ENCODE measurements at regions not wholly inside any gene's neighbourhood (a gene's known extent, or its start where the extent isn't known, plus 50 kb on each side); places are given as distances from the start of the nearest gene placed in this dataset.

- no peaks in the 10 kb centered on the region for H3K36me3 ChIP-seq
- H3K27me3 ChIP-seq (ENCODE audit: insufficient read depth, low read depth, severe bottlenecking), result no peaks in the 10 kb centered on the region
- no peaks in the 10 kb centered on the region for H3K9me3 ChIP-seq (ENCODE audit: severe bottlenecking)
- H3K4me3 ChIP-seq (ENCODE audit: low read depth, low read length), result no peak overlapping the region
- H3K27ac ChIP-seq, result no peak overlapping the region
- no peak for TF ChIP-seq CTCF (IDR thresholded peaks at IDR 0.05; ENCODE audit: low read depth, low read length)
- no peak for DNase-seq
These were observed 247.5 kb downstream of the MBNL1 start for GRCh38 chr3:152516216-152516615.

- Histone ChIP-seq H3K9me3 (ENCODE audit: severe bottlenecking) (no peaks in the 10 kb centered on the region), H3K36me3 (no peaks in the 10 kb centered on the region), H3K27ac (no peak overlapping the region), H3K27me3 (ENCODE audit: insufficient read depth, low read depth, severe bottlenecking) (no peaks in the 10 kb centered on the region), H3K4me3 (ENCODE audit: low read depth, low read length) (no peak overlapping the region)
- no peak for TF ChIP-seq CTCF (IDR thresholded peaks at IDR 0.05; ENCODE audit: low read depth, low read length)
- DNase-seq, result no peak
These were observed 248.8 kb downstream of the MBNL1 start for GRCh38 chr3:152517502-152517901.

- Histone ChIP-seq H3K9me3 (ENCODE audit: severe bottlenecking) (no peaks in the 10 kb centered on the region), H3K36me3 (no peaks in the 10 kb centered on the region), H3K4me3 (ENCODE audit: low read depth, low read length) (no peak overlapping the region), H3K27ac (no peak overlapping the region), H3K27me3 (ENCODE audit: insufficient read depth, low read depth, severe bottlenecking) (no peaks in the 10 kb centered on the region)
- TF ChIP-seq CTCF (IDR thresholded peaks at IDR 0.05; ENCODE audit: low read depth, low read length), result no peak
- DNase-seq, result no peak
These were observed 249.6 kb downstream of the MBNL1 start for GRCh38 chr3:152518346-152518745.

- no peaks in the 10 kb centered on the region for H3K27me3 ChIP-seq (ENCODE audit: insufficient read depth, low read depth, severe bottlenecking)
- H3K27ac ChIP-seq, result no peak overlapping the region
- no peak overlapping the region for H3K4me3 ChIP-seq (ENCODE audit: low read depth, low read length)
- DNase-seq, result no peak
- no peaks in the 10 kb centered on the region for H3K9me3 ChIP-seq (ENCODE audit: severe bottlenecking)
- TF ChIP-seq CTCF (IDR thresholded peaks at IDR 0.05; ENCODE audit: low read depth, low read length), result no peak
- no peaks in the 10 kb centered on the region for H3K36me3 ChIP-seq
These were observed 250.6 kb downstream of the MBNL1 start for GRCh38 chr3:152519376-152519775.

- Histone ChIP-seq H3K27me3 (ENCODE audit: insufficient read depth, low read depth, severe bottlenecking) (no peaks in the 10 kb centered on the region), H3K4me3 (ENCODE audit: low read depth, low read length) (no peak overlapping the region), H3K36me3 (no peaks in the 10 kb centered on the region), H3K9me3 (ENCODE audit: severe bottlenecking) (no peaks in the 10 kb centered on the region), H3K27ac (no peak overlapping the region)
- TF ChIP-seq CTCF (IDR thresholded peaks at IDR 0.05; ENCODE audit: low read depth, low read length), result no peak
- DNase-seq, result no peak
These were observed 253.3 kb downstream of the MBNL1 start for GRCh38 chr3:152522036-152522435.

Data from WERI-Rb-1 (cell line).